GM23338 (cell line): ENCODE measurements at regions not wholly inside any gene's neighbourhood (a gene's known extent, or its start where the extent isn't known, plus 50 kb on each side); places are given as distances from the start of the nearest gene placed in this dataset.

Experiments used
- ATAC-seq: fragments of 200-7000 bp; cut with Tn5 transposase; 3 replicates; pipeline ENCODE4 v1.9.1; 2020
- DNase-seq: peaks from one replicate; pipeline ENCODE4 v3.0.0-alpha.2; 2015; ENCODE audit warnings: low spot score
- H2AFZ ChIP-seq: fragments of 200-600 bp; sonication (generic); 2 replicates; pipeline ENCODE4 v1.8.0; 2016; ENCODE audit warnings: antibody characterized with exemption, mild to moderate bottlenecking, moderate library complexity
- H3F3A ChIP-seq: fragments of 200-600 bp; sonication (generic); replicated peaks from 2 replicates; pipeline ENCODE4 v1.8.0; 2017; ENCODE audit warnings: antibody characterized with exemption, mixed run types, low read depth
- H3K27ac ChIP-seq: fragments of 200-600 bp; sonication (generic); 2 replicates; pipeline ENCODE4 v1.6.1; 2016; ENCODE audit warnings: low read depth
- H3K27me3 ChIP-seq: fragments of 200-600 bp; sonication (generic); 2 replicates; pipeline ENCODE4 v1.8.0; 2016; ENCODE audit warnings: mild to moderate bottlenecking, mixed run types, moderate library complexity; ENCODE audit not compliant: insufficient read depth
- H3K36me3 ChIP-seq: fragments of 200-600 bp; sonication (generic); 2 replicates; pipeline ENCODE4 v1.8.0; 2016; ENCODE audit warnings: mild to moderate bottlenecking; ENCODE audit not compliant: insufficient read depth
- H3K4me1 ChIP-seq: fragments of 200-600 bp; sonication (generic); 2 replicates; pipeline ENCODE4 v1.8.0; 2016; ENCODE audit warnings: mild to moderate bottlenecking, moderate library complexity; ENCODE audit not compliant: insufficient read depth
- H3K4me2 ChIP-seq: fragments of 200-600 bp; sonication (generic); 2 replicates; pipeline ENCODE4 v1.7.1; 2017; ENCODE audit warnings: mixed run types
- H3K4me3 ChIP-seq: fragments of 200-600 bp; sonication (generic); 2 replicates; pipeline ENCODE4 v1.6.1; 2016; ENCODE audit warnings: mixed run types
- H3K79me2 ChIP-seq: fragments of 200-600 bp; sonication (generic); replicated peaks from 2 replicates; pipeline ENCODE4 v1.8.0; 2017; ENCODE audit warnings: mild to moderate bottlenecking; ENCODE audit not compliant: insufficient read depth
- H3K9me2 ChIP-seq: fragments of 200-600 bp; sonication (generic); 2 replicates; pipeline ENCODE4 v1.8.0; 2017; ENCODE audit not compliant: insufficient read depth
- H4K20me1 ChIP-seq: fragments of 200-600 bp; sonication (generic); replicated peaks from 2 replicates; pipeline ENCODE4 v1.8.0; 2017; ENCODE audit warnings: mild to moderate bottlenecking; ENCODE audit not compliant: insufficient read depth
- H3K27ac Mint-ChIP-seq: 2 replicates; pipeline ENCODE4 v1.8.0; 2020; ENCODE audit warnings: inconsistent platforms, mild to moderate bottlenecking, moderate library complexity, mixed read lengths
- H3K27me3 Mint-ChIP-seq: 3 replicates; pipeline ENCODE4 v1.8.0; 2022; ENCODE audit warnings: low read depth, mild to moderate bottlenecking, moderate library complexity, mixed read lengths, inconsistent platforms; ENCODE audit not compliant: insufficient read depth, poor library complexity
- H3K36me3 Mint-ChIP-seq: 3 replicates; pipeline ENCODE4 v1.8.0; 2021; ENCODE audit warnings: low read depth, mild to moderate bottlenecking, inconsistent platforms, moderate library complexity, mixed read lengths
- H3K4me1 Mint-ChIP-seq: 3 replicates; pipeline ENCODE4 v1.8.0; 2020; ENCODE audit warnings: mild to moderate bottlenecking, inconsistent platforms, mixed read lengths
- H3K4me3 Mint-ChIP-seq: 3 replicates; pipeline ENCODE4 v1.8.0; 2021; ENCODE audit warnings: moderate library complexity, mild to moderate bottlenecking, inconsistent platforms, mixed read lengths
- H3K9me3 Mint-ChIP-seq: 3 replicates; pipeline ENCODE4 v1.8.0; 2020; ENCODE audit warnings: moderate library complexity, mild to moderate bottlenecking, inconsistent platforms, mixed read lengths
- EZH2phosphoT487 ChIP-seq: fragments of 200-600 bp; sonication (generic); IDR thresholded peaks from one replicate; pipeline ENCODE4 v1.8.1; 2018; ENCODE audit warnings: antibody characterized with exemption; ENCODE audit not compliant: unreplicated experiment
- JUNB ChIP-seq: IDR thresholded peaks from one replicate; pipeline ENCODE4 v1.6.1; 2016; ENCODE audit warnings: antibody characterized with exemption; ENCODE audit not compliant: unreplicated experiment
- NANOG ChIP-seq: IDR thresholded peaks from 2 replicates; pipeline ENCODE4 v1.6.1; 2016; ENCODE audit warnings: antibody characterized with exemption, borderline replicate concordance
- POLR2AphosphoS5 ChIP-seq: IDR thresholded peaks from 2 replicates; pipeline ENCODE4 v1.6.1; 2016; ENCODE audit warnings: antibody characterized with exemption, low read depth
- STAT1 ChIP-seq: IDR thresholded peaks from one replicate; pipeline ENCODE4 v1.6.1; 2016; ENCODE audit warnings: antibody characterized with exemption; ENCODE audit not compliant: unreplicated experiment
- ZNF114 ChIP-seq: fragments of 250-450 bp; sonication (Bioruptor Pico); IDR thresholded peaks from 2 replicates; pipeline ENCODE4 v1.5.0; 2020; ENCODE audit warnings: mild to moderate bottlenecking, moderate library complexity
- ZNF331 ChIP-seq: fragments of 250-450 bp; sonication (Bioruptor Pico); IDR thresholded peaks from 2 replicates; pipeline ENCODE4 v1.5.0; 2020; ENCODE audit warnings: low read depth, mild to moderate bottlenecking, moderate library complexity
- TF ChIP-seq, protein P1 (sequence below): IDR thresholded peaks from one replicate; pipeline ENCODE4 v1.6.1; 2018; ENCODE audit warnings: antibody characterized with exemption; ENCODE audit not compliant: unreplicated experiment

DNA sequence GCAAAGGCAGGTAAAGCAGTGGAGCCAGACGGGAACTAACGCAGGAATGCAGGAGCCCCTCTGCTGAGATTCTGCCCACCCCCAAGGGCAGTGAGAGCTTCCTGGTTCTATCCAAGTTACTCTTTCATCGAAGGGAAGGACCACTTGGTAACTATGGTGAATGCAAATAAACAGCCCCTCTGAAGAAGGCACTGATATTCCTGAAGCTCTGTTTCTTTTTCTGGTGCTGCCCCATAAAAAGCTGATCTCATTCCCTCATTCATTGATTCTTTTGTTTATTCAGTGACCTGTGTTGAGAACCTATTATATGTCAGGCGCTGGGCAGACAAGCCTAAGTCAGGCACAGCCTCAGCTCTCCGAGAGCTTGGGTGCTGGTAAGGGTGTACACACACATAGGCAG, 217.3 kb downstream of the SNX10 start:
- H2AFZ ChIP-seq = no peak overlapping the region
- H3K9me3 Mint-ChIP-seq = no peaks in the 10 kb centered on the region
- H3K79me2 ChIP-seq = no peaks in the 10 kb centered on the region
- no peak overlapping the region for H3K4me3 Mint-ChIP-seq
- peaks cover 4% of the 10 kb centered on the region for H3K27me3 Mint-ChIP-seq
- peak; percentile 70 for ATAC-seq
- DNase-seq = peak; percentile 66
- peak overlapping the region; percentile 60; the same call in 1 of the 2 replicates for H3K27ac Mint-ChIP-seq
- TF ChIP-seq NANOG = no peak
- TF ChIP-seq ZNF331 = no peak
- TF ChIP-seq ZNF114 (CRISPR knock-in tag) = no peak
- TF ChIP-seq EZH2phosphoT487 = no peak
- TF ChIP-seq, protein P1, sequence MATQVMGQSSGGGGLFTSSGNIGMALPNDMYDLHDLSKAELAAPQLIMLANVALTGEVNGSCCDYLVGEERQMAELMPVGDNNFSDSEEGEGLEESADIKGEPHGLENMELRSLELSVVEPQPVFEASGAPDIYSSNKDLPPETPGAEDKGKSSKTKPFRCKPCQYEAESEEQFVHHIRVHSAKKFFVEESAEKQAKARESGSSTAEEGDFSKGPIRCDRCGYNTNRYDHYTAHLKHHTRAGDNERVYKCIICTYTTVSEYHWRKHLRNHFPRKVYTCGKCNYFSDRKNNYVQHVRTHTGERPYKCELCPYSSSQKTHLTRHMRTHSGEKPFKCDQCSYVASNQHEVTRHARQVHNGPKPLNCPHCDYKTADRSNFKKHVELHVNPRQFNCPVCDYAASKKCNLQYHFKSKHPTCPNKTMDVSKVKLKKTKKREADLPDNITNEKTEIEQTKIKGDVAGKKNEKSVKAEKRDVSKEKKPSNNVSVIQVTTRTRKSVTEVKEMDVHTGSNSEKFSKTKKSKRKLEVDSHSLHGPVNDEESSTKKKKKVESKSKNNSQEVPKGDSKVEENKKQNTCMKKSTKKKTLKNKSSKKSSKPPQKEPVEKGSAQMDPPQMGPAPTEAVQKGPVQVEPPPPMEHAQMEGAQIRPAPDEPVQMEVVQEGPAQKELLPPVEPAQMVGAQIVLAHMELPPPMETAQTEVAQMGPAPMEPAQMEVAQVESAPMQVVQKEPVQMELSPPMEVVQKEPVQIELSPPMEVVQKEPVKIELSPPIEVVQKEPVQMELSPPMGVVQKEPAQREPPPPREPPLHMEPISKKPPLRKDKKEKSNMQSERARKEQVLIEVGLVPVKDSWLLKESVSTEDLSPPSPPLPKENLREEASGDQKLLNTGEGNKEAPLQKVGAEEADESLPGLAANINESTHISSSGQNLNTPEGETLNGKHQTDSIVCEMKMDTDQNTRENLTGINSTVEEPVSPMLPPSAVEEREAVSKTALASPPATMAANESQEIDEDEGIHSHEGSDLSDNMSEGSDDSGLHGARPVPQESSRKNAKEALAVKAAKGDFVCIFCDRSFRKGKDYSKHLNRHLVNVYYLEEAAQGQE = no peak
- peak overlapping the region; percentile 55; the same call in 1 of the 2 replicates for H3K4me2 ChIP-seq
- no peak overlapping the region for H3K27ac ChIP-seq
- H3K4me1 ChIP-seq = peaks cover 4% of the 10 kb centered on the region
- no peaks in the 10 kb centered on the region for H3K9me2 ChIP-seq
- H3K36me3 Mint-ChIP-seq = no peaks in the 10 kb centered on the region
- H3F3A ChIP-seq = no peaks in the 10 kb centered on the region
- H3K4me3 ChIP-seq = no peak overlapping the region
- no peaks in the 10 kb centered on the region for H3K27me3 ChIP-seq
- no peaks in the 10 kb centered on the region for H4K20me1 ChIP-seq
- H3K36me3 ChIP-seq = no peaks in the 10 kb centered on the region
- peaks cover 19% of the 10 kb centered on the region for H3K4me1 Mint-ChIP-seq

DNA sequence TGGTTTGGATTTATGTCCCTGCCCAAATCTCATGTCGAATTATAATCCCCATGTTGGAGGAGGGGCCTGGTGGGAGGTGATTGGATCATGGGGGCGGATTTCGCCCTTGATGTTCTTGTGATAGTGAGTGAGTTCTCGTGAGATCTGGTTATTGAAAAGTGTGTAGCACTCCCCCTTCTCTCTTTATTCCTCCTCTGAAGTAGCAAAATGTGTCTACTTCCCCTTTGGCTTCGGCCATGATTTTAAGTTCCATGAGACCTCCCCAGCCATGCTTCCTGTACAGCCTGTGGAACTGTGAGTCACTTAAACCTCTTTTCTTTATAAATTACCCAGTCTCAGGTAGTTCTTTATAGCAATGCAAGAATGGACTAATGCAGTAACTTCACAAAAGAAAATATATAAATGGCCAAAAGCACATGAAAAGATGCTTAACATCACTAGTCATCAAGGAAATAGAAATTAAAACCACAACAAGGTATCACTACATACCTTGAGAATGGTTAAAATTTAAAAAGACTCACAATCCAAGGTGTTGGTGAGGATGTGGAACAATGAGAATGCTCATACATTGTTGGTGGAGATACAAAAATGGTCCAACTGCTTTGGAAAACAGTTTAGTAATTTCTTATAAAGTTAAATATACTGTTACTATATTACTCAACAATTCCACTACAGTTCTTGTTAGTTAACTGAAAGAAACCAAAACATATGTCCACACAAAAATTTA, 218.7 kb downstream of the SNX10 start:
- H3K36me3 Mint-ChIP-seq = no peaks in the 10 kb centered on the region
- TF ChIP-seq, protein P1 = no peak
- TF ChIP-seq NANOG = no peak
- no peak for TF ChIP-seq STAT1
- TF ChIP-seq POLR2AphosphoS5 = no peak
- no peak for TF ChIP-seq ZNF114 (CRISPR knock-in tag)
- TF ChIP-seq JUNB = no peak

More for the DNA sequence above, 218.7 kb downstream of the SNX10 start:
- H3K4me3 Mint-ChIP-seq = no peak overlapping the region
- Histone ChIP-seq H3F3A (no peaks in the 10 kb centered on the region), H3K4me2 (no peak overlapping the region), H3K4me3 (no peak overlapping the region), H2AFZ (no peak overlapping the region), H3K36me3 (no peaks in the 10 kb centered on the region), H4K20me1 (no peaks in the 10 kb centered on the region), H3K27ac (no peak overlapping the region), H3K27me3 (no peaks in the 10 kb centered on the region), H3K9me2 (no peaks in the 10 kb centered on the region), H3K79me2 (no peaks in the 10 kb centered on the region), H3K4me1 (peaks cover 4% of the 10 kb centered on the region)
- peaks cover 19% of the 10 kb centered on the region for H3K4me1 Mint-ChIP-seq
- peaks cover 4% of the 10 kb centered on the region for H3K27me3 Mint-ChIP-seq
- DNase-seq (no peak), ATAC-seq (no peak)
- no peak overlapping the region for H3K27ac Mint-ChIP-seq
- no peaks in the 10 kb centered on the region for H3K9me3 Mint-ChIP-seq
